ENCODE measurements at regions not wholly inside any gene's neighbourhood (a gene's known extent, or its start where the extent isn't known, plus 50 kb on each side); places are given as distances from the start of the nearest gene placed in this dataset.

DNA sequence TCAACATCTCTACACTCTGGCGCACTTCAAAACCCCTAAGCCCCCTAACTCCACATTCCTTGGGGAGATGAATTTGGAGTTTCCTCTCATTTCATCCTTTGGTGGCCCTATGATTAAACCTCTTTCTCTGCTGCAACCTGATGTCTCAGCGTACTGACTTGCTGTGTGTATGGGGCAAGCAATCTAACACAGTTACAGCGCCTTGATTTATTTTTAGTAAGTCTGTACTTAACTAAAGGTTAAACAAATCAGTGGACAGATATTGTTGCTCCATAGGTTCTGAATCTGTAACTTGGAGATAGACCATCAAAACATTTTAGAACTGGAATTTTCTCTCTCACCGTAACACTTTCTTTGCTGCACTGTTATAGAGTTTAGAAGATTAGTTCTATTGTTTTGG, 452.8 kb downstream of the IRX1 start:
- TF ChIP-seq, protein P1, sequence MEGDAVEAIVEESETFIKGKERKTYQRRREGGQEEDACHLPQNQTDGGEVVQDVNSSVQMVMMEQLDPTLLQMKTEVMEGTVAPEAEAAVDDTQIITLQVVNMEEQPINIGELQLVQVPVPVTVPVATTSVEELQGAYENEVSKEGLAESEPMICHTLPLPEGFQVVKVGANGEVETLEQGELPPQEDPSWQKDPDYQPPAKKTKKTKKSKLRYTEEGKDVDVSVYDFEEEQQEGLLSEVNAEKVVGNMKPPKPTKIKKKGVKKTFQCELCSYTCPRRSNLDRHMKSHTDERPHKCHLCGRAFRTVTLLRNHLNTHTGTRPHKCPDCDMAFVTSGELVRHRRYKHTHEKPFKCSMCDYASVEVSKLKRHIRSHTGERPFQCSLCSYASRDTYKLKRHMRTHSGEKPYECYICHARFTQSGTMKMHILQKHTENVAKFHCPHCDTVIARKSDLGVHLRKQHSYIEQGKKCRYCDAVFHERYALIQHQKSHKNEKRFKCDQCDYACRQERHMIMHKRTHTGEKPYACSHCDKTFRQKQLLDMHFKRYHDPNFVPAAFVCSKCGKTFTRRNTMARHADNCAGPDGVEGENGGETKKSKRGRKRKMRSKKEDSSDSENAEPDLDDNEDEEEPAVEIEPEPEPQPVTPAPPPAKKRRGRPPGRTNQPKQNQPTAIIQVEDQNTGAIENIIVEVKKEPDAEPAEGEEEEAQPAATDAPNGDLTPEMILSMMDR (IDR thresholded peaks at IDR 0.05), result no peak
- no peak for TF ChIP-seq EZH2 (IDR thresholded peaks at IDR 0.05; ENCODE audit: borderline replicate concordance, insufficient read depth, low read depth, low read length, poor library complexity, severe bottlenecking)
